Astrocyte of the cerebellum (primary cell): ENCODE measurements at regions not wholly inside any gene's neighbourhood (a gene's known extent, or its start where the extent isn't known, plus 50 kb on each side); places are given as distances from the start of the nearest gene placed in this dataset.

Experiments
- DNase-seq: peaks from one replicate; pipeline ENCODE4 v3.0.0-alpha.2; 2011; ENCODE audit warnings: low read depth
- H3K4me3 ChIP-seq: 2 replicates; pipeline ENCODE4 v1.5.1; 2011; ENCODE audit warnings: mild to moderate bottlenecking, low read depth, low read length, moderate library complexity
- in situ Hi-C: cut with HindIII; loops from 2 replicates; pipeline ENCODE4 v1.10.0; 2017; ENCODE audit warnings: low sequenced_read_pairs
- TF ChIP-seq, protein P1 (sequence below): IDR thresholded peaks from 2 replicates; pipeline ENCODE4 v1.5.1; 2012; ENCODE audit warnings: low read length, low read depth, moderate library complexity, mild to moderate bottlenecking; ENCODE audit errors: missing control alignments

DNA sequence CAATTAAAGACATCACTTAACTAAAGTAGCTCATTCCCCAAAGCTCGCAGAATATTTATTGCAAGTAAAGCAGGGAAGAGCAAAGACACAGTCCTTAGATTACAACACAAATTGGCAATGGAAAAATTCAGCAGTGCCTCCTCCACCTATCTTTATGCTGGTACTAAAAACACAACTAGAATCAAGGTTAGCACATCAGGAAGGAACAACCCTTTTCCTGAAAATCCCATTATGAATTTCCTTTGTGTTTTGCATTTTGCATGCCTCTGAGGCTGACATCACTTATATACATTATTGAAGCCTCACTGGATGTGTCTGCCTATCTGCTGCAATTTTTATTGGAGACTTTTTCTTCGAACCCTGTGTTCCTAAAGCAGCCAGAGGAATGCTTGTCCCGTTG, 193.8 kb upstream of the STK17B start:
- in situ Hi-C loops: no loop called here
- DNase-seq: no peak
- TF ChIP-seq, protein P1, sequence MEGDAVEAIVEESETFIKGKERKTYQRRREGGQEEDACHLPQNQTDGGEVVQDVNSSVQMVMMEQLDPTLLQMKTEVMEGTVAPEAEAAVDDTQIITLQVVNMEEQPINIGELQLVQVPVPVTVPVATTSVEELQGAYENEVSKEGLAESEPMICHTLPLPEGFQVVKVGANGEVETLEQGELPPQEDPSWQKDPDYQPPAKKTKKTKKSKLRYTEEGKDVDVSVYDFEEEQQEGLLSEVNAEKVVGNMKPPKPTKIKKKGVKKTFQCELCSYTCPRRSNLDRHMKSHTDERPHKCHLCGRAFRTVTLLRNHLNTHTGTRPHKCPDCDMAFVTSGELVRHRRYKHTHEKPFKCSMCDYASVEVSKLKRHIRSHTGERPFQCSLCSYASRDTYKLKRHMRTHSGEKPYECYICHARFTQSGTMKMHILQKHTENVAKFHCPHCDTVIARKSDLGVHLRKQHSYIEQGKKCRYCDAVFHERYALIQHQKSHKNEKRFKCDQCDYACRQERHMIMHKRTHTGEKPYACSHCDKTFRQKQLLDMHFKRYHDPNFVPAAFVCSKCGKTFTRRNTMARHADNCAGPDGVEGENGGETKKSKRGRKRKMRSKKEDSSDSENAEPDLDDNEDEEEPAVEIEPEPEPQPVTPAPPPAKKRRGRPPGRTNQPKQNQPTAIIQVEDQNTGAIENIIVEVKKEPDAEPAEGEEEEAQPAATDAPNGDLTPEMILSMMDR: no peak
- H3K4me3 ChIP-seq: no peak overlapping the region

DNA sequence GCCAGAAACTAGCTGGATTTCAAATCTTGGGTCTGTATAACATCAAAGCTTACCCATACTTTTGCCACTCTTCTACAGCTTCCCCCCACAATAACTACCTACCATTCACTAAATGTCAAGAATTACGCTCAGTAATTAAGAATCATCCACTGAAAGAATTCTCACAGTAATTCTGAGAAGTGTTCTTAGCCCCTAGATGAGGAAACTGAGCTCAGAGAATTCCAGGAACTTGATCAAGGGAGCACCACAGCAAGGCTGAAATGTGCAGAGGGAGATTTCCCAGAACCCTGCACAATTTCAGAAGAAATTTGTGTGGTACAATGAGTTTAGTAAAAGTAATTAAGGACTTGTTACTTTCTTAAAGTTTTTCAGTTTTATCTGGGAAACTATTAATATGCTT, 194.5 kb upstream of the STK17B start:
- in situ Hi-C loops: no loop called here
- TF ChIP-seq, protein P1: no peak
- no peak overlapping the region for H3K4me3 ChIP-seq
- no peak for DNase-seq

DNA sequence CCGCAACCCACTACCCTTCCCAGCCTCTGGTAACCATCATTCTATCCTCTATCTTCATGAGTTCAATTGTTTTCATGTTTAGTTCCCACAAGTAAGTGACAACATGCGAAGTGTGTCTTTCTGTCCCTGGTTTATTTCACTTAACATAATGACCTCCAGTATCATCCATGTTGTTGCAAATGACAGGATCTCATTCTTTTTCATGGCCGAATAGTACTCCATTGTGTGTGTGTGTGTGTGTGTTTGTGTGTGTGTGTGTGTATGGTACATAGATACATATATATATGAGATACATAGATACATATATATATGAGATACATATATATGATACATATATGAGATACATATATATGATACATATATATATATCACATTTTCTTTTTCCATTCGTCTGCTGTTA, 196.3 kb upstream of the STK17B start:
- TF ChIP-seq, protein P1: no peak
- in situ Hi-C loops: no loop called here
- no peak overlapping the region for H3K4me3 ChIP-seq
- no peak for DNase-seq

DNA sequence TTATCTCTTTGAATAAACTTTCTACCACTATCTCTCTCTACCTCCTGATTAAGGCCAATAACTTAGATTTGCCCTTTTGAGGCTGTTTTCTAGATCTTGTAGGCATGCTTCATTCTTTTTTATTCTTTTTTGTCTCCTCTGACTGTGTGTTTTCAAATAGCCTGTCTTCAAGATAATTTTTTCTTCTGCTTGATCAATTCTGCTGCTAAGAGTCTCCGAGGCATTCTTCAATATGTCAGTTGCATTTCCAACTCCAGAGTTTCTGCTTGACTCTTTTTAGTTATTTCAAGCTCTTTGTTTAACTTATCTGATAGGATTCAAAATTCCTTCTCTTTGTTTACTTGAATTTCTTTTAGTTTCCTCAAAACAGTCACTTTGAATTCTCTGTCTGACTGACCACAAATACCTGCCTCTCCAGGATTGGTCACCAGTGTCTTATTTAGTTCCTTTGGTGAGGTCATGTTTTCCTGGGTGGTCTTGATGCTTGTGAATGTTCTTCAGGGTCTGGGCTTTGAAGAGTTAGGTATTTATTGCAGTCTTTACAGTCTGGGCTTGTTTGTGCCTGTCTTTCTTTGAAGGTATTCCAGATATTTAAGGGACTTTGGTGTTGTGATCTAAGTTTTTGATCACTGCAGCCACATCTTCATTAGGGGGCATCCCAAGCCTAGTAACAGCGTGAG, 197.3 kb upstream of the STK17B start:
- TF ChIP-seq, protein P1: no peak
- no peak overlapping the region for H3K4me3 ChIP-seq
- no peak for DNase-seq
- in situ Hi-C loops: no loop called here

DNA sequence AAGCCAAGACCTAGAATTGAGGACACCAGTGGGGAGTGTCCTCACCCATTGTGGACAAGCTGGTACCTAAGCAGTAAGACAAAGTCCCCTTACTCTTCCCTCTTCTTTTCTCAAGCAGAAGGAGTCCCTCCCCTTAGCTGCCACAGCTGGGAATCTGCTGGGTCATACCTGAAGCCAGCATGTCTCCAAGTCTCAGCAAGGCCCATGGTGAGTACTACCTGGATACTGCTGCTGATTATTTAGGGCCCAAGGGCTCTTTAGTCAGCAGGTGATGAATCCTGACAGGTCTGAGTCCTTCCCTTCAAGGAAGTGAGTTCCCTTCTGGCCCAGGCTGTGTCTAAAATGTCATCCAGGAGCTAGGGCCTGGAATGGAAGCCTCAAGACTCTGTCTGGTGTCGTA, 198.6 kb upstream of the STK17B start:
- TF ChIP-seq, protein P1: no peak
- in situ Hi-C loops: no loop called here
- H3K4me3 ChIP-seq: no peak overlapping the region
- no peak for DNase-seq

DNA sequence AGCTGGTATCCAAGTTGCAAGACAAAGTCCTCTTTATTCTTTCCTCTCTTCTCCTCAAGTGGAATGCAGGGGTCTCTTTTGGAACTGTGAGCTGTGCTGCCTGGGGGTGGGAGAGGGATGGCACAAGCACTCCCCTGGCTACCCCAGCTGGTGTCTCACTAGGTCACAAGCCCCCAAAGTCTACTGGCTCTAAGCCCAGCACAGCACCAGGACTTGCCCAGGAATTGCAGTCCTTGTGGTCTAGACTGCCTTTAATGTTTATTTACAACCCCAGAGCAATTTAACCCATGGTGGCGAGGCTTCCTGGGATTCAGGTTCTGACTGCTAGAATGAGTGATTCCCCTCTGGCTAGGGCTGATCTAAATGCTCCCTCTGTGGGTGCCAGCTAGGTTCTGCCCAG, 199.0 kb upstream of the STK17B start:
- in situ Hi-C loops: no loop called here
- no peak overlapping the region for H3K4me3 ChIP-seq
- TF ChIP-seq, protein P1: no peak
- peak; percentile 20 for DNase-seq

DNA sequence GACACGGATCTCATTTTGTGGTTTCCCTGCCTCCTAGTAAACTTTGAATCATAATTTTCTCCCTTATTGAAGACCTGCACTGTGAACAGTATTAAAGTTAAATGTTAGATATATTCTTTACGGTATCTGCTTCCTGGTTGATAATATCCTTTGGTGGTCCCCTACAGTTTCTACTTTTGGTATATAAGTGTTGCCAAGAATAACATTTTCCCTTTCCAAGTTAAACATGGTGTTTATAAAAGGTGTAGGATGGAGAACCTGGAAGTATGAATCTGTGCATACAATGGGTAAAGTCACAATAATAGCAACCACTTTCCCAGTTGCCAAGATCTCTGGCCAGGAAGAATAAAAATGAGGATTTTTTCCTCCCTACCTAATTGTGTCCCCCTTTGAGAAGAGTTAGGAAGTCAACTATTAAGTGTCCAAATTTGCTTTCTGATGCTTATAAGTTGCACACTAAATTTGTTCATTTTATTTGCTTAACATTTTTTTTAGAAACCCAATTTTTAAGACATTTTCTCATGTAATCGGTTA, 201.0 kb upstream of the STK17B start:
- no peak overlapping the region for H3K4me3 ChIP-seq
- in situ Hi-C loops: no loop called here
- TF ChIP-seq, protein P1: no peak
- peak; percentile 23 for DNase-seq
